ENCODE measurements at regions not wholly inside any gene's neighbourhood (a gene's known extent, or its start where the extent isn't known, plus 50 kb on each side); places are given as distances from the start of the nearest gene placed in this dataset.
"Not testable (repeated sequence)": the region's sequence is repeated elsewhere in the genome, so short reads cannot be mapped to it uniquely, and the experiment has no call there.

DNA sequence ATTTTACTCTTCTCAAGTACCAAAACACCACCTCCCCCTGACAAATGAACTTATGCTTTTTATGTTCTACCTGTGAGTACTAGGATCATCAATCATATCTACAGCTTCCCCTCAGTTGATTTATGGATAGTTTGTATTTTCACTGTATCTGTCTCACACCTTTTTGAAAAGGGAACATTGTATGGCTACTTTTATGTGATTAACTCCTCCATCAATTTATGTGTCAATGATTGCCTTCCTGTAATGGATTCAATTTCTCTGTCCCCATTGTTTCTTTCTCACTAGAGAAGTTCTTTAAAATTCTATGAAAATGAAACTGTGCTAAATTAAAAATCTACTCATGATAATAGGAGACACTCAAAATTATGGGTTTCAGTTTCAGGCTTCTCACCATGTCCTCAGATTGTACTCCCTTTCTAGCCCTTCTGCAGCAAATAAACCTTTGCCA, 935.0 kb downstream of the TRIB2 start:
- DNase-seq, result no peak

DNA sequence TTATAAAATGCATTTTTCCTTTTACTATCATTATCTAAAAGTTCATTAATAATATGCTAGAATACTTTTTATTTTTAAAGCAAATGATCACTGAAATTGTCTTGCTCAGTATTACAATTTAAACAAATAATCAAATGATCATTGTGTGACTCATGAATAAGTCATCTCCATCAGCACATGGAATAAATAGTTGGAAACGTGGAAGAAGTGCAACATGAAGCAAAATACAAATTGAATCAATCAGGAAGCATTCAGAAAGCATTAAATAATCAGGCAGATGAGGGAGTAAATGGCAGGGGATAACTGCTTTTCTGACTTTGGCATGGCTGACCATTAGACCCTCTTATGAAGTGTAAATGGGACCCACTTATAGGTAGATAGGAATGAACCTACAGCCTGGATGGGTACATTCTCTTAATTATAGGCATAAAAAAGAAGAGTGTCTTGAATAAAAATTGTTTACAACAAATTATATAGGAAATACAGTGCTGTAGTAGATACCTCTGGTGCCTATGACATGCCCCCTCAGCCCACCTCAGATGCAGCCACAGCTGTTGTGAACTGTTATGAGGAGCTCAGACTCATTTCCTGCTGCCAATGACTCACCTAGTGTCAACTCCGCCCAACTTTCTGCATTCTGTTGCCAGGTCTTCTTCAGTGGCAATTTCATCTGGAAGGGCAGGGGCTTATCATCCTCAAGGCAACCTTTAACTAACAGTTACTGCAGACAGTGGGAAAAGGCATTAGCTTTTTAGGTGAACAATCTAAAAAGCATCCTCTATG, 936.0 kb downstream of the TRIB2 start:
- no peak for DNase-seq

DNA sequence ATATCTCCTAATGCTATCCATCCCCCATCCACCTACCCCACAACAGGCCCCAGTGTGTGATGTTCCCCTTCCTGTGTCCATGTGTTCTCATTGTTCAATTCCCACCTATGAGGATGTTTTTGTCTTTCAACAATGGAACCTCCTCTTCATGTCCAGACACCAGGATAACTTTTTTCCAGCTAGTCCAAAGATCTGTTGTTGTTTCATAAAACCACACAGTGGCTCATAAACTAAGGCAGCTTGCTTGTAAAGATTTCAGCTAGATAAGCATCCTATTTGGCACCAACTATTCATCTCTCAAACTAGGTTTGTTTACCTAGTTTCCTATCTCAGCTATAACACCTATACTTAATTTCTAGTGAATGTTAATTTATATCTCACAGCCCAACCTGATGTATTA, 937.7 kb downstream of the TRIB2 start:
- no peak for DNase-seq

DNA sequence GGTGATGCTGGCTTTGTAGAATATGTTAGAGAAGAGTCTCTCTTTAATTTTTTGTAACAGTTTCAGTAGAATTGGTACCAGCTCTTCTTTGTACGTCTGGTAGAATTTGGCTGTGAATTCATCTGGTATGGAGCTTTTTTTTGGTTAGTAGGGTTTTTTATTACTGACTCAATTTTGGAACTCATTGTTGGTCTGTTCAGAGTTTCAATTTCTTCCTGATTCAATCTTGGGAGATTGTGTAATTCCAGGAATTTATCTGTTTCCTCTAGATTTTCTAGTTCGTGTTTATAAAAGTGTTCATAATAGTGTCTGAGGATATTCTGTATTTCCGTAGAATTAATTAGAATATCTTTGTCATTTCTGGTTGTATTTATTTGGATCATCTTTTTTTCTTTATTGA, 943.5 kb downstream of the TRIB2 start:
- DNase-seq, result no peak

DNA sequence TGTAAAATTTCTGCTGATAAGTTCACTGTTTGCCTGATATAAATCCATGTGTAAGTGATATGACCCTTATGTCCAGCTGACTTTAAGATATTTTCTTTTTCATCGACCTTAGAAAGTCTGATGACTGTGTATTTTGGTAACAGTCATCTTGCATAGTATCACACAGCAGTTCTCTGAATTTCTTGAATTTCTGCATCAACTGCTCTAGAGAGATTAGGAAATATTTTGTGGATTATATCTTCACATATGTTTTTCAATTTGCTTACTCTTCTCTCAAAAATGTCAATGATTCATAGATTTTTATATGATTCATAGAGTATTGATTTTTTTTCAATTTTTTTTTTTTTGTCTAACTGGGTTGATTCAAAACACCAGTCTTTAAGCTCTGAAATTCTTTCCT, 945.3 kb downstream of the TRIB2 start:
- DNase-seq, result no peak

DNA sequence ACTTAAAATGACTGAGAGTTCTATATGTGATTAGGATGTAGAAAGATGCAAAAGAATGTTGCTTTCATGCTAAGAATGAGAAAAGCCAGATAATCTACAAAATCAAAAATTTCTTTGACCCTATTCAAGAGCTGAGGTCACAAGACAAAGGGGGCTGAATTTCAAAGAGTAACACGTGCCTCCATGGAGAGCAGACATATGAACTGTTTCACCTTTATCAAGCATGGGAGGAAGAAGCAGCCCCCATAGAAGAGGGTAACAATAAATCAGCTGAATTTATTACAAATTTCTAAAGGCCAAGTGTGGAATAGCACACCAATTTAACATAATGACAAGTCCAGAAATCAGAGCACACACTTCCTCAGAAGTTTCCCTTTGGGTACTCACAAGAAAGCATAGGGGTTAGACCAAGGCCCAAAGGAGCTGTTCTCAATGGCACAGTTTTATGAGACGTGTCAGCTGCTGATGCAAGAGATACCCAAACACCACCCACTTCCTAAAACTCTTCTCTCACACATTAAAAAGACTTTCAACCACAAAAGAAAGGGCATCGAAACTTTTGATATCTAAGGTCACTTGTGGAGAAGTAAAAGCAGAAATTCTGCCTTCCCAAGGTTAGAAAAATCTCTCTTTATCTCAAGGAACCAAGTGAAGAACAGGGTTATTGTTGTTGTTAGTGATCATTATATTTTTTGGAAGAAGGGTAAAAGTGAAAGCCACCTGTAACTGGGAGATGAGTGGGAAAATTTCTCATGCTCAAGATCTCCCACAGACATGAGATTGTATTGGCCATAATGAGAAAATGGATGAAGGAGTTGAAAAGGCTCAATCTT, 950.1 kb downstream of the TRIB2 start:
- no peak for DNase-seq

DNA sequence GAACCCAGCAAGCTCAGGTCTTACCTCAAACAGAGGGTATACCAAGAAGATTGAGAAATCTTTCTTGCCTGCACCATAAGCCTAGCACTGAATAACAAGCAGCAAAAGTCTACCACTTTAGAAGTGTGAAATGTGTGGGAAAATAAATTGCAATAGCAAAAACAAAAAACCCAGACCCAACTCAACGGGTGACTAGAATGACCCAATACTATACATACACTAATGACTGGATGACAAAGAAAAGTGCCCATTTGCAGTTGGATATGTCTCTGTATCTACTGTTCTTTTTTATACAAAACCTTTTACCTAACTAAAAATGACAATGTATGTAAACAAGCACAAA, 950.6 kb downstream of the TRIB2 start:
- no peak for DNase-seq

DNA sequence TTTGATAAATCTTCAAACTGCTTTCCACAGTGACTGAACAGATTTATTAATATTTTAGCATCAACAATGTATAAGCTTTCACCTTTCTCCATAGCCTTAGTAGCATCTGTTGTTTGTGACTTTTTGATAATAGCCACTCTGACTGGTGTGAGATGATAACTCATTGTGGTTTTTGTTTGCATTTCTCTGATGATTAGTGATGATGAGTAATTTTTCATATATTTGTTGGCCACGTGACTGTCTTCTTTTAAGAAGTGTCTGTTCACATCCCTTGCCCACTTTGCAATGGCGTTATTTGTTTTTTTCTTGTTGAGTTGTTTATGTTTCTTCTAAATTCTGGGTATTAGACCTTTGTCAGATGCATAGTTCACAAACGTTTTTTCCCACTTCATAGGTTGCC, 952.9 kb downstream of the TRIB2 start:
- no peak for DNase-seq

DNA sequence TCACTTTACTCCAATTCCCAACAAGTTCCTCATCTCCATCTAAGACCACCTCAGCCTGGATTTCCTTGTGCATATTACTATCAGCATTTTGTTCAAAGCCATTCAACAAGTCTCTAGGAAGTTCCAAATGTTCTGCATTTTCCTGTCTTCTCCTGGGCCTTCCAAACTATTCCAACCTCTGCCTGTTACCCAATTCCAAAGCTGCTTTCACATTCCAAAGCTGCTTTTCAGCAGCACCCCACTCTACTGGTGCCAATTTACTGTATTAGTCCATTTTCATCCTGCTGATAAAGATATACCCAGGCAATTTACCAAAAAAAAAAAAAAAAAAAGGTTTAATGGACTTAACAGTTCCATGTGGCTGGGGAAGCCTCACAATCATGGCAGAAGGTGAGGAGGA, 957.1 kb downstream of the TRIB2 start:
- not testable (repeated sequence) for DNase-seq

DNA sequence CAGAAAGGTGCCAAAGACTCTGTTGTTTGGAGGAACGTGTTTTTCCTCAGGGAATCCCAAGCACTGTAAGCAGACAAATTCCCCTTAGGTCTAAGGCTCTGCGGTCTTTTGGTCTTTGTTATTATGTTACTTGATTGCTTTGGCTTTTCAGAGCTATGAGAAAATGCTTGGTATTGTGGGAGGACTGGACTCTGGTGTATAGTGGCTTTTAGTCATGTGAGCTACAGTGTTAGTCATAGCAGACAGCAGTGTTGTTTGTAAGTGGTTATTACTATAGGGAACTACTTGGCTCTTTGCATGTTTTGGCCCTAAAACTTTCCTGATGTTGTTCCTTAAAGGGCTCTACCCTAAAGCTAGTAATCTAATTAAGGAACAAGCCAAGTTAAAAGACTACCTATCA, 956.2 kb upstream of the LRATD1 start:
- DNase-seq, result no peak

DNA sequence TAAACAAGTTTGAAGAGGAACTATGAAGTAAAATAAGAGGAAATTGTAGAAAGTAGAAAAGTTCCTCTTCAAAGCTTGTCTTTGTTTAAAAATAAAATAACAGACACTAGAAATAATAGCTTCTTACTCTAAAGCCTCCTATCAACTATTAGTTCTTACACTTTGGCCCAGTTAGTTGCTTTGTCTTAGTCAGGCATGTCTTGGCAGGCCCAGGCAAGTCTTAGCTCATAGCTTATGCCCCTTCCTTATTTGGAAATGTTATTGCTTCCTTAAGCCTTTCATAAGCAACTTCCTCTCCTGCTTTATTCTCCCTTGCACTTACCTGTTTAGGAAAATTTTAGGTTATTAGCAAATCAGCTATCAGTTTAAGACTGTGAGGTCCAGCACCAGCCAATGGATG, 950.6 kb upstream of the LRATD1 start:
- DNase-seq, result no peak

DNA sequence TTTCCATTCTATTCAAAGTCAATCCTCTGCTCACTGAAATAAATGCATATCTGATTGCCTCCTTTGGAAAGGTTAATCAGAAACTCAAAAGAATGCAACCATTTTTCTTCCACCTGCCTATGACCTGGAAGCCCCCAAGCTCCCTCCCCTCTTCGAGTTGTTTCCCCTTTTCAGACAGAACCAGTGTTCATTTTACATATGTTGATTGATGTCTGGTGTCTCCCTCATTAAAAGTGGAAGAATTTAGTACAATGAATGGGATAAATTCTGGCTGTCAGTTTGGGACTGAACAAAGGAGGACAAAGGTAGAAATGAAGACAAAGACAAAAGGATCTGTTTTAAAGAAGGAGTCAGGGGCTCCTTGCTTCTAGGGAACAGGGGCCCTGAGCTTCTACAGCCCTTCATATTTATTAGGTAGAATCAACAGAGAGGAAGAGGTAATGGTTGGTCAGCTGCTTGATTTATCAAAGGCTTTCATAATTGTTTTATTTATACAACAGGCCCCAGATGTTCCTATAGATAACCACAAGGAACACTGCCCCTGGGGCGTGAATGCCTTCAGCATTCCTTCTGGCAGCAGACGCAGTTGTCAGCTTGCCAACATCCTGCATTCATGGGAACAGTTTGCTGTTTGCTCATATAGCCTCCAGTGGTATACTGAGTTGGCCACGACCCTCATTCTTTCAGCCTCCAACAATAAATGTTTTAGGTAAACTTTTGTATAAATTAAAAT, 949.8 kb upstream of the LRATD1 start:
- no peak for DNase-seq

DNA sequence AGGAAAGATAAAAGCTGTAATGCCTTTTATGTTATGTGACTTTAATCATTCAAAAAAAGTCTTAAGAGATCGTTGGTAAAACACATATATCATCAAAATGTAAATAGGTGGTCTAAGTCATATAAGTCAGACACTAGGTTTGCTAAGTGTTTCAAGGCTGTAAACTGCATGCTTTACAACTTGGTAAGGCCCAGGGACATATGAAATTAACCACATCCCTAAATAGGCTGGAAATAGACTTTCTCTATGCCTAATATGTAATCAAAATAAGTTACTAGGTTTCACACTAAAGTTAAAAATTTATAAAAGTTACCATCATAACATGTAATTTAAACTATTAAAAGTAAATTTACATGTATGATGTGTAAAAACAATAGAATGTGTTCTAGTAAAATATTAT, 946.3 kb upstream of the LRATD1 start:
- DNase-seq, result no peak

DNA sequence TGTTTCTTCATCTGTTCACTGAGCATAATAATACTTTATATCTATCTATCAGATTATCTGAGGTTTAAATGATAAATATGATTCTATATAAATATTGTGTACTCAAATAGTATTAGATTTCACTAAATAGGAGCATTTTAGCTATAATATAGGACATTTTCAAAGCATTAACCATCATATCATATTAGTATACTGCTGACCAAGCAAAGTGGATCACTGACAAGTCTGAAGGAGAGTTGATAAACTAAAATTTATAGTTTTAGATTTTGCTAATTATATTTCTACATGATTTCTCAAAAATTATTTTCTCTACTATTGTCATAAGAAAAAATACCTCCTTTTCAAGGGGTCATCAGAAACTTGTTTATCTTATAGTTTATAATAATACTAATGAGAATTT, 937.8 kb upstream of the LRATD1 start:
- DNase-seq, result no peak

DNA sequence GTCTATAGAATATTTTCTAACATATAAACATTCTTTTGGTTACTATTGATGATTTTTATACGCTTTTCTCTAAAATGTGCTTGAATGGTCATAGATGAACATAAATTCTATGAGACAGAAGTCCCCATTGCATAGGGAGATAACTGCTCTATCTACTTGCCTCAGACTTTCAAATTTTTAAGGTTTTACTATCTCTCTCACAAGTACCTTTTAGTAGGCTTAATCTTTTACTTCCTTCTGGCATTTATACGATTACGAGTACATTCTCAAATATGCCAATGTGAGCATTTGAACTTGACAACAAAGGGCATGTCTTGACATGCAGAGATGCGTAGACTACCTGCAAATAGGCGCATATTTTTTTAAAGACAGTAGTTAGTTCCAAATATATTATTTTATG, 935.9 kb upstream of the LRATD1 start:
- DNase-seq, result no peak

DNA sequence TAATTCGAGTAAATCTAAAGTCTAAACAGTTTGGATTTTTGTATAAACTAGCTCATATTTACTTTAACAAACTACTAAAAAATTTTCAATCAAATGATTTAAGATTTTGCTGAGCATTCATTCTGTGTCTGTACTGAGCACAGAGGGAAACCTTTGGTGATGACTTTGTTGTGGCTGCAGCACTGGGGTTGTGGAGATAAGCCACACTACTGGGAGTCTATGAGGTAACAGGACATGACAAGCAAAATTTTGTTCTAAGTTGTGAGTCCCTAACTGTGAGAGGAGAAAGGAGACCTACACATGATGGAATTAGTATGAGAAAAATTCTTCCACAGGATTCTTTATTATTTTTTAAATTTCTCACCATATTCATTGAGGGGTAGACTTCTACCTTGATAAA, 933.7 kb upstream of the LRATD1 start:
- DNase-seq, result no peak

DNA sequence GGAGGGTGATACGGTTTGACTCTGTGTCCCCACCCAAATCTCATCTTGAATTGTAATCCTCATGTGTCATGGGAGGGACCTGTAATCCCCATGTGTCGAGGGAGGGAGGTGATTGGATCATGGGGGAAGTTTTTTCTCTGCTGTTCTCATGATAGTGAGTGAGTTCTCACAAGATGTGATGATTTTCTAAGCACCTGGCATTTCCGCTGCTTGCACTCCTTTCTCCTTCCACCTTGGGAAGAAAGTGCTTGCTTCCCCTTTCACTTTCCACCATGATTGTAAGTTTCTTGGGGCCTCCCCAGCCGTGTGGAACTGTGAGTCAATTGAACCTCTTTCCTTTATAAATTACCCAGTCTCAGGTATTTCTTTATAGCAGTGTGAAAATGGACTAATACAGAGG, 932.6 kb upstream of the LRATD1 start:
- not testable (repeated sequence) for DNase-seq

DNA sequence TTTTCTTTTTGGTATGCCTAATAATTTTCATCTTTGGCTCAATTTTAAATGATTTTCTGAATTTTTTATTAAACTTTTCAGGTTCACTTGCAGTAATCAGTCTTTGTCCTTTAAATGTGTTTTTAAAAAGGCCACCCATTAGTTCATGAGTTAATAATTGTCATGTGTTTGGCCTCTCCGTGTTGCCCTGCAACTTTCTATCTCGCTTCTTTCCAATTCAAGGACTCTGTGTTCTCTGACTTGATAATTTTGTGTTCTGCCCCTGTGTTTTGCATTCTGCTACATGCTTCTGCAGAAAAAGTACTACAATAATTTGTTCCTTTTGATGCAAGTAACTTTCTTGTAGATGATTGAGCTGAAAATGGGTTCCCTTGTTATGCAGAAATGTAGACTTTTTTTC, 921.4 kb upstream of the LRATD1 start:
- no peak for DNase-seq

DNA sequence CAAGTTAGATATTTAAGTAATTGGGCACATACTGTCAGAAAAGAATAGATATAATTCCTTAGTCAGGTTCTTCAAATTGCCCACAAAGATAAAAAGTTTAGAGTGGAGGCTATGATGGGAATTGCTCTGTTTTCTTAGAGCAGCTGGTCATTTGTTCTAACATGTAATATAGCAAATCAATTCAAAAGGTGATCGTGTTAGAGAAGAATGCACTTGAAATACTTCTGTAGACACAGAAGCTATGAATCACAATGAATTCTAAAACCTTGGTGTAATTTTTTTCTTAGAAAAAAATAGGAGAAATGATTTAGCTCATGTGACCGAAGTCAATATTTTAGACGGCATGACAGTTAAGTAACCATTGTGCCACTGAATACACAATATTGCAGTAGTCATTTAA, 918.1 kb upstream of the LRATD1 start:
- DNase-seq, result no peak

DNA sequence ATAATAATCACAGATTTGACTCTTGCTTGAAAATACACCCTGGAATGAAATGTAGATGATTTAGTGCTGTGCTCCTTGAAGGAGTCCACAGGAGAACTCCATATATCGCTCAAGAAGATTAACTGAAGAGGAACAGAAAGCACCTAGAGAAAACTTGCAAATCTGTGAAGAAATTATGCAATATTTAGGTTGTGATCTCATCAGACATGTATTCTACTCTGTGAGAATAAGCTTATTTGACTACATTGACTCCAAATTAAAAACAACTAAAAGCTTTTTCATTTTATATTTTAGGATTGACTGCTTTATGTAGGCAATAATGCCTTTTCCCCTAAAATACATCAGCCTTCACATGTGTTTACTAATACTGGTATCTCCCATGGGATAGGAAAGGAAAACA, 906.6 kb upstream of the LRATD1 start:
- DNase-seq, result no peak

DNA sequence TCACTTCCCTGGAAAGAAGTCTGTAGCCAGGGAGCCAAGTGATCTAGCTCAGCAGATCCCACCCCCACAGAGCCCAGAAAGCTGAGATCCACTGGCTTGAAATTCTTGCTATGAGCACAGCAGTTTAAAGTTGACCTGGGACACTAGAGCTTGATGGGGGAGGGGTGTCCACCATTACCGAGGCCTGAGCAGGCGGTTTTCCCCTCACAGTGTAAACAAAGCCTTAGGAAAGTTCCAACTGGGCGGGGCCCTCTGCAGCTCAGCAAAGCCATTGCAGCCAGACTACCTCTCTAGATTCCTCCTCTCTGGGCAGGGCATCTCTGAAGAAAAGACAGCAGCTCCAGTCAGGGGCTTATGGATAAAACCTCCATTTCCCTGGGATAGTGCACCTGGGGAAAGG, 887.2 kb upstream of the LRATD1 start:
- DNase-seq, result no peak

DNA sequence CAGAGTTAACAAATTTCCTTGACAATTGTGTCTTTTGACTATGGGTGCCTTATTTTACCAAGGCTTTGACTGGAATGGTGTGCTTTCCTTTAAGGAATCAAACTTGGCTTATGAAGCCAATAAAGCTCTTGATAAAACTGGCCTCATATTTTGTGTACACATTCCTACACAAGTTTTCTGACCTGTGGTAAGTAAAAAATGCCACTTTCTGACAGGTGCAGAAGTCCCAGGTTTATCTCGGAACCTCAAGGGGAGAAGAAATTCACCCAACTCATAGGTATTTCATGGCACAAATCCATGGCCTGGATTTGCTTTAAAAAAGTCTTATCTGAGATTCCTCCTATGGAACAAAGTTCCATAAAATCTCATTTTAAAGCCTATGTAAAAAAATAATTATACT, 880.6 kb upstream of the LRATD1 start:
- DNase-seq, result no peak

DNA sequence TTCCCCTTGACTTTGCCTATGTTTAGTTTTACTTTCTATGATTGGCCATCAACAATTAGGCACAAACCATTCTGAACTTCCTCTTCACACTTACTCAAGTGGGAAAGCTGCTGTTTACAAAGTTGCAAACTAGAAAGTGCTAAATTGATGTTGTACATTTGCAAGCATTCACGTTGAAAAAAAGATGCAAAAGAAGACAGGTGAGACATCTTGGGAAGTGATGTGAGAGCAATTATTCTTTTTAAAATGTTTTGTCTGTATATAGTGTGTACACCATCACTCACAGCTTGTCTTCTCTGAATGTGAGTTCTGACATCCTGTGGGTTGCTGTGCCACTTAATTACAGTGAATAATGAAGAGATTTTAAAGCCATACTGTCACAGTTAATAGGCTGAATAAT, 874.1 kb upstream of the LRATD1 start:
- DNase-seq, result no peak

DNA sequence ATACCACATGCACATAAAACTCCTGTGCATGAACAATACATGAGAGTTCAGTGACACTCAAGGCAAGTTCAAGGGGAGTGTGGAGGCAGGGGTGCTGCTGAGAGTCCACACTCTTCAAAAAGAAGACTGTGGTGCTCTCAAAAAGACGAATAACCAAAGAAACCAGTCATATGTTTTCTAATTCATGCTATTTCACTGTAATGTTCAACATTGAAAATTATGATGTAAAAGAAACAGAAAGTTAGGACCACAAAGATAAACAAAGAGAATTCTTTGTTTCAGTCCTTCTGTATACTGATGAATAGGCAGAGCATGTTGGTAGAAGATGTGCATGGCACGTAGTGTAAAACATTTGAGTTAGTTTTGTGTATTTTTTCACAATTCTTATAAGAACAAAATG, 864.2 kb upstream of the LRATD1 start:
- DNase-seq, result no peak

Measured in activated CD4-positive, alpha-beta T cell treated with anti-CD3 and anti-CD28 coated beads for 48 hours (primary cell).